IPS DF 4.7 (cell line): ENCODE measurements at regions not wholly inside any gene's neighbourhood (a gene's known extent, or its start where the extent isn't known, plus 50 kb on each side); places are given as distances from the start of the nearest gene placed in this dataset.
"Not testable (repeated sequence)": the region's sequence is repeated elsewhere in the genome, so short reads cannot be mapped to it uniquely, and the experiment has no call there.

Source experiments
- DNase-seq: peaks from one replicate; pipeline ENCODE4 v3.0.0-alpha.2; 2013; ENCODE audit warnings: low spot score; ENCODE audit errors: extremely low read depth

DNA sequence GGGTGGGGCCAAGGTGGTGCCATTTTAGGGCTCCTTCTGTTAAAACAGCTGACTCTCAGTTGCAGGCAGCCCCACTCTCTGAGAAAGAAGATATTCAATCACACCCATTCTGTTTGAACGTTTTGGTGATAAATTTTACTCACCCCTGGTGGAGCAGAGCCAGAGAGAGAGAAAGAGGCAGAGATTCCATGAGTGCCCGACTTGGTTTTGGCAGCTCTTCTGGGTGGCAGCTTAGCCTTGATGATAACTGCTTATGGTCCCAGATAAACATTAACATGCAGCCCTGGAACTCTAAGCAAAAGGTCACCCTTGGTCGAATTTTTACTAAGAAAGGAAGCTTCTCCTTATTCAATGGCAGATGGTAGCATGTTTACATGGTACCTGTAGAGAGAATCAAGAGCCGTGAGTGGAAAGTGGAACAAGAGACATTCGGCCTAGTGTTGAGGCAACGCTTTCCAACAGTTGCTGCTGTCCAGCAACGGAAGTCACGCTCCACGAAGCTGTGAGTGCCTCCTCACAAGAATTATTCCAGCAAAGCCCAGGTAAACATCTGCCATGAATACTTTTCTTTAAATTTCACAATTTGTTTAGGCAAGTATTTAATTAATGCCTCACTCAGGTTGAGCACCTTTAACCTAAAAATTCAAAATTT, 530.6 kb upstream of the ROBO2 start:
- DNase-seq = no peak

DNA sequence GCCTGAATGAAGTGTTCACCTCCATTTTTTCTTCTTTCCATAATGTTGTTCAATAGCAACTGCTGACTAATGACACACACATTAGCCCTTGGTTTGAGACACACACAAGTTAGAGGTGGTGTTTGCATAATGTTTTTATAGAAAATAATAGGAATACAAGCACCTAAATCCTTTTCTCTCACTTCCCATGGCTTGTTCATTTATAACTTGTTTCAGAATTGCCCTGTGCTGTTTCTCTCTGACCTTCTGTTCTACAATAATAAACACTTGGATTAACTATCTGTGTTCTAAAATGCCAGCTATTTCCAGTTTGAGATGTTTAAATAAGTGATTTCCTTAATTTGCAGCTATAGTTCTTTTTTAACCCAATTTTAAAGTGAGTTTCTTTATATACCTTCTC, 525.1 kb upstream of the ROBO2 start:
- no peak for DNase-seq

DNA sequence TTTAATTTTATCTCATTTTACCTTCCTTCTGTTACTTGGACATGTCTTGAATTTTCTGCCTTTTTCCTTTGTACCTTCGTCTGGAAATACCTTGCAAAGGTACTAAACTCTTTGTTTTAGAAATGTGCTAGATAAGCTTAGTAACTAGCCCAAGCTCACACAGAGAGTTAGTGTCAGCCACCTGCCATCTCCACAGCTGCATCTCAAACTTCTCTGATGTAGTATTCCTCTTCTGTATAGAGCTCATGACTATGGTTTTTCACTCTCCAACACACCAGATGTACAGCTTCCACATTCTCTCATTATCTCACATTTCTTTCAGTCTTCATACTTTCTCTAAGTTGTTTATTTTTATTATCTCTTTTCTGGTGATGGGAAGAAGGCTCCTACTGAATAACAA, 516.6 kb upstream of the ROBO2 start:
- no peak for DNase-seq

DNA sequence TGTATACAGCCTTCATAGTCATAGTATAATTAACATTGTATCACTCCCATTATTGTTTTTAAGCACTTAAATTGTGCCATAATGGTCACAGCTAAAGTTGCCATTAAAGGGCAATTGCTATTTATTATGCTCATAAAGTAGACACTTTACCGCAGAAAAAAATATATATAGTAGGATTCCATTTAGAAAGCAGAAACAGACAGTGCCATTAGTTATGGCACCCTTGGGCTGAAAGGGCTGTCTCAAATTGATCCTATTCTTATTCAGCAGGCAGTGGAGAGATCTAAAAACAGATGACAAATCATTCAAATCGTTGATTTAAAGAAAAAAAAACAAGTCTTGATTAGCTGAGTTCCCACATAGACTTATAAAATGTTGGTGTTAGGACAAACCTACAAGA, 514.2 kb upstream of the ROBO2 start:
- DNase-seq = no peak

DNA sequence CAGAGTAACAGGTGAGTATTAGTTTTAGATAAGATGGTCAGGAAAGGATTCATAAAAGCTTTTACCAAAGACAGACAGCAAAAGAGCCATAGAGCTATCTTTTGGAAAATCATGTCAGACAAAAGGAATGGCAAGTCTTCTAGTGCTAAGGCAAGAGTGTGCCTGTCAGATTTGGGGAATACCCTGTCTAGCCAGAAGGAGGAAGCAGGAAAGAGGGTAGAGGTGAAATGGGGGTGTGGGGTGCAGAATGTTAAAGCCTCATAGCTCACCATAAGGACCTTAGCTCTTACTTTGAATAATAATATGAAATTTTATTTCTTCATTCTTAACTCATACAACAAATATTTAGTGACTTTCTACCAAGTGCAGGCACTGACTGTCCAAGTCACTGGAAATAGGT, 512.1 kb upstream of the ROBO2 start:
- no peak for DNase-seq

DNA sequence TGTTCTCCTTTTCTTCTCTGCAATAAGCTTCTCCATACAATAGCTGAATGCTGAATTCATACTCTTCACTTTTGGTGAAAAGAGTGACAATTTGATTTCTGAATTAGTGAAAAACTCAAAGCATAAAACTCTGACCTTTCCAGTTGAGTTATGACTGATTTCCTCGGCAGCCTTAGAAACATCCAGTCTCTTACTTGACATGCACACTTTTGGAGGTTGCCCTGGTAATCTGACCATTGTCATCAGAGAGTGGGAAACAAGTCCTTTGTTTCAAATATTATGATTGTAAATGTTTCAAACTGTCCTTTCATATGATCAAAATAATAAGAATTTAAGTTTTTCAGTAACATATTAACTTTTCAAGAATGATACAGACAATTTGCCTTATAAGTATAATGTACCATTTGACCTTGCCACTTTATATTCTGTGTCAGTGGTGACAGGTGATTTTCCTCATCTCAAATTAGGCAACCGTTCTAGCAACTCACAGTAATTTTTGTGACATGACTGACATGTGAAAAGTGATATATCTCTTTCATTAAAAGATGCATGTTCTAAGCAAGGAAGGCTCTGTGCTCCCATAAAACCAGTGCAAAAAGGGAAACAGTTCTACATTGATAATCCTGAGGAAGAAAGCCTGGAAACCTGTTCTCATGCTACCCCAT, 507.6 kb upstream of the ROBO2 start:
- no peak for DNase-seq

DNA sequence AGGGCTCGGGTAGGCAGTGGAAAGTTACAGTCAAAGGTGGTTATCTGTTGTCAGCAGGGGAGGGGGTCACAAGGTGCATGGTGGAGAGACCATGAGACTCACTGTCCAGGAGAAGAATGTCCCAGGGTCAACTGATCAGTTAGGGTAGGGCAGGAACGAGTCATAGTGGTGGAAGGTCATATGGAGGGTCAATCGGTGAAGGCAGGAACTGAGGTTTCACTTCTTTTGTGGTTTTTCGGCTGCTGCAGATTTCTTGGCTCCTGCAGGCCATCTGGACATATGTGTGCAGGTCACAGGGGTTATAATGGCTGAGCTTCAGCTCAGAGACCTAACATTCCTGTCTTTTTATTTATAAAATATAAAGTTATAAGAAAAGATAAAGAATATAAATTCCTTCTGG, 506.2 kb upstream of the ROBO2 start:
- DNase-seq = not testable (repeated sequence)

DNA sequence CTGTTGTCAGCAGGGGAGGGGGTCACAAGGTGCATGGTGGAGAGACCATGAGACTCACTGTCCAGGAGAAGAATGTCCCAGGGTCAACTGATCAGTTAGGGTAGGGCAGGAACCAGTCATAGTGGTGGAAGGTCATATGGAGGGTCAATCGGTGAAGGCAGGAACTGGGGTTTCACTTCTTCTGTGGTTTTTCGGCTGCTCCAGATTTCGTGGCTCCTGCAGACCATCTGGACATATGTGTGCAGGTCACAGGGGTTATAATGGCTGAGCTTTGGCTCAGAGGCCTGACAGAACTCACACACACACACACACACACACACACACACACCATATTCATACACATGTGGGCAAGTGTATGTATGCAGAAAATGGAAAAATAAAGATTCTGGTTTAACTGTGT, 502.0 kb upstream of the ROBO2 start:
- DNase-seq = not testable (repeated sequence)

DNA sequence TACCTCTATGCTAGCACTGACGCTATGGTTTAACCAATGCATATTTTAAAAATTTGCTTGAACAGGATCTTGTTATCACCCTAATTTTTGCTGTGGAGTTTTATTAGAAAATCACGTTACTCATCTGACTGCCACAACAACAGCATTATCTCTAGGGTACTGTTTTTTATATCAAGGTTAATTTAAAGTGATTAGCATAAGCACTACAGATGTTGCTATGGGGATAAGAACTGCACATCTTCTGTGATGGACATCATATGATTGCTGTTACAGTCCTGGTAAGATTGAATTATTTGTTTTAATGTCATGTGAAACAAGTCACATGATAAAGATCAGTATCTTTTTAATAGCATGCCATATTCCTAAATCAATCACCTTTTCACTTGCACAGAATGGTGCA, 492.2 kb upstream of the ROBO2 start:
- DNase-seq = no peak

DNA sequence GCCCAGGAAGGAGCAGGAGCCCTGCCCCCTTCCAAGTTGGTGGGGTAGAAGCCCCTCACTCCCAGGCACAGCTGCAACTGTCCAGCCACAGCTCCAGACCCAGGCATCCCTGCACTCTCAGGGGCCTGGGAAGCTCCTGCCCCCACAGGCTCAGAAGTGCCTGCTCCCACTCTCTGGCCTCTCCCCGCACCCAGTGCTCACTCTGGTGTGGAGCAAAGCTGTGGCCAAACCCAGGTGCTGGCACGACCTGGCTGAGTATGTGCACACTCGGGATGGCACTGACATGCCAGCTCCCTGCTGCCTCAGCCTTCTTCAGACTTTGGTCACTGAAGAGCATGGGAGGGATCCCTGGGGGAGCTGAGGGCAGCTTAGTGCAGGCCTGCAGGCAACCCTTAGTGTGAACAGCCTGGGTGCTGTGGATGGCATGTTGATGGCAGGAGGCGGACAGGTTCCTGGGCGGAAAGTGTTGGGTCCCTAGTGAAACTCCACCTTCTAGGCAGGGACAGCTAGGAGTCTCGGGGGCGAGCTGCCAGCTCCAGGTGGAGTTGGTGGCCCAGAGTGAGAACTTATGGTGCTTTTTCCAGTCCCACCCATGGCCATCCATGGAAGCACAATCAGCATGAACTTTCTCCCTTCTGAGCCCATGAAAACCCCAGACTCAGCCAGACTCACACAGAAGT, 489.2 kb upstream of the ROBO2 start:
- no peak for DNase-seq

DNA sequence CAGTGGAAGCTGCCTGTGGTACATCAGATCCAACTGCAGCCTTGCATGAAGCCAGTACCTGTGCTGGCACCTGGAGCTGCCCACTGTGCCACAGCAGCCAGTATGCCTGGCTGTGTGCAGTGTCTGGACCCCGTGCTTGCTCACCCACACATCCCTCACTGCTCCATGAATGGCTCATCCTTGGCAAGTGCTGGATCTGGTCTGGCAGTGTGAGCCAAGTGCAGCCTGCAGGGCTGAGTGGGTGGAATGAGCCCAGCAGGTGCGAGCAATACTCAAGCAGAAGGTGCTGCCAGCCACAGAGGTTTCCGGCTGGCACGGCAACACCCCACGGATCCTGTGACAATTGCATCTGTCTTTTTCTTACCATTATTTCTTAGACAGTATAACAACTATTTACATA, 488.2 kb upstream of the ROBO2 start:
- no peak for DNase-seq

DNA sequence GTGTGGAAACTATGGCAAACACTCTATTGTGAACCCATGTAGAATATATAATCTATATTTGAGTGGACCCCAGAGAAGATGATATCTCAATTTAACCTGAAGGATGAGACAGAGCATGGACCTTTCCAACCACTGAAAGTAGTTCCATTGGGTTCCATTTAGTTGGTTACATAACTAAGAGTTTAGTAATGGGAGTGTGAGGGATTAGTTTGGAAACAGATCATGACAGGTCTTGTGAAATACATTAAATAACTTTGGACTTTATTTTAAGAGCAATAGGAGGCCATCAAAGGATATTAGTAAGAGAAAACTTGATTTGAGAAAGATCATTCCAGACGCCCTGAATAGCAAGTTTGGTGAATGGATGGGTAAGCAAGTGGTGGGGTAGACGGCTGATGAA, 487.2 kb upstream of the ROBO2 start:
- no peak for DNase-seq

DNA sequence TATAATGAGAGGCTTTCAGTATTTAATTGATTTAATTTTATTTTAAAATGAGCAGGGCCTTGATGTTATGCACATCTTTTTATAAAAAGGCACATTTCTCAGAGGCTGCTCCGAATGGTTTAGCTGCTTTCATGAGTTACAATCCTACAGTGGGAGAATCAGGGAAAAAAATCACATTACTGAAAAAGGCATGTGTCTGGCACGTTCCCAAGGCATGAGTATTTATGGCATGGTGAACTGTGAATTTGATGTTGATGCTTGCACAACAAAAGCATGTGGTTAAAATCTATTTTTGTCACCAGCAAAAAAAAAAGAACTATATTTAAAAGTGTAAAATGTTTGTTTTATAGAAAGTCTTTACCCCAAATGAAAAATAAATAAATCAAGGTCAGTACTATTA, 485.2 kb upstream of the ROBO2 start:
- no peak for DNase-seq

DNA sequence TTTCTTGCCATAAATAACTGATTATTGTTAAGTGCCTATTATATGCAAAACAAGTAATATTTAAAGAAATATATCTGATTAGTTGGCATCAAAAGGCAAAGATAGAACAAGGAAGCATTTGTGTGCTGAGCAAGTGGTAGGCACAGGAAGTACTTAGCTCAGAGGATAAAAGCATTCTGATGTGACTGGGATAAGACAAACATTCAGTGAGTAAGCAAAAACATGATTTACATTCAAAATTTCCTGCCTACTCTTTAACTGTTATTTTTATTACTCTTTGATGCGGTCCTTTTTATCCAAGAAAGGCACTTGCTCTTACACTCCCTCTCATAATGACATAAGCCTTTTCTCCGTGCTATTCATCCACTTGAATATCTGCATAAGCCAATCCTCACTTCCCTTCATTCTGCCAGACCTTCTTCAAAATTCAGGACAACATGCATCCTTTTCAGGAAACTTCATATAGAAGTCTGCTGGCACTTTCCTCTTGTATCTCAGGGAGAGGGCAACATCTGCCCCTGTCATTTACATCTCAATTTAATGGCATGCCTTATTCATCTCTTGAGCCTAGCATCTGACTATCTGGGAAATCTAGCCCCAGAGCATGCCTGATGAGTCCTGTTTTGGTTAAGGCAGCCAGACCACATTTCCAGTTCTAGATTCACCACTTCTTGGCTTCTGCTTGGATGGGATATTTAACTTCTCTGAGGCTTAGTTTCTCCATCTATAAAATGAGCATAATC, 478.2 kb upstream of the ROBO2 start:
- DNase-seq = no peak

DNA sequence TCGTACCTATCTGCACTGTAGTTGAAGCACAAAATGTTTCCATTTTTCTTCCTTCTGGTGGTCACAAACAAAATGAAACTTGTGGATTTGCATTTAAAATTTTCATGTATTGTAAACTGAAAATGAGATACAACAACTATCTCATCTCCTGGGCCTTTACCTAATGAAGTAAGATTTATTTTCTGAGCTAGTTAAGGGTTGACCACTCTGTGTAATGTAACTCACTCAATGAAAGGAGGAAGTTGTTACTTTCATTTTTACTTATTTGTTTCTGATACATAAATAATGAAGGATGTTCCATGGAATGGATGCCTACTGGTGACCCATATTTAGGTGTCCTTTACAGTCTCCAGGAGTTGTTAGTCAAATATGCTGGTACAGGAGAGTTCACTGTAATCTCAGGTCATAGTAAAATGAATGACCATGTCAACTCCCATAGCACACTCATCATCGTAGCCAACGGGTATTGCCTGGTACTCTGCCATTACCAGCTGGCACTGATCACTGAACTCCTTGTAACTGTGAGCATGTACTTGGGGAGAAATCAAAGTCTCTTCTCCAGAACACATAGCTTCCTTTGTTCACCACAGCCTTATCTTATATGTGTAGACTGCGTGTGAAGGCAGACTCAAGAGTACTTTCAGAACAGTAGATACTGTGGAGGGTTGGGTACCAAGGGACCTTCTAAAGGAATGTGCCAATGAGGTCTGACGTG, 474.2 kb upstream of the ROBO2 start:
- DNase-seq = no peak

DNA sequence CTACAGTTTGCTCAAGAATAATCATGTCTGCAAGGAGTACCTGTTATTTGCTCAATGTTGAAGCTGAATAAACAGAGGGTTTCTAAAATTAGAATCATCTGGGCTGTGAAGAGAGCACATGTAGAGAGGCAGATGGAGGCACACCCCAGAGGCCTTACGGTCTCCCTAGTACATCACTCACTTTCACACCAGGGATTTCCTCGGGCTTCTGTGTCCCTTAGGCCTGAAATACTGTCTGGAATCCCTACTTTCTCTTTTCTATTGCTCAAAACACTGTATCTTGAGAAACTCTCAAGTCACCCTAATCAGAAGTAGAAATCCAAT, 473.7 kb upstream of the ROBO2 start:
- DNase-seq = no peak

DNA sequence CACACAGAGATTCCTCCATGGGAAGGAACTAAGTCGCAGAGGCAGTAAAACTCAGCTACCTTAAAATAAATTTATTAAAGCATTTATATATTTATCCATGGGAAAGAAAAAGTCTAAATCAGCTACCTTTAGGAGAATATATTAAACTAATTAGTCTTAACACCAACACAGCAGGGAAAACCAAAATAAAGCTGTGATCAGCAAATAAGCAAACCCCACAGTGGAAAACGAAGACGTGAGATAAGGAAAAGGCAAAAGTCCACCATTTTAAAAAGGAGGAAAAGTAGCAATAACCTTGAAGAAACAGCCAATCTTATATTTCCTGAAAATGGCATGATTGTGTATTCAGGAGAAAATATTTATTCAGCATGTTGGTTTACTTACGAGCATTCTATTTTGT, 473.0 kb upstream of the ROBO2 start:
- DNase-seq = no peak

DNA sequence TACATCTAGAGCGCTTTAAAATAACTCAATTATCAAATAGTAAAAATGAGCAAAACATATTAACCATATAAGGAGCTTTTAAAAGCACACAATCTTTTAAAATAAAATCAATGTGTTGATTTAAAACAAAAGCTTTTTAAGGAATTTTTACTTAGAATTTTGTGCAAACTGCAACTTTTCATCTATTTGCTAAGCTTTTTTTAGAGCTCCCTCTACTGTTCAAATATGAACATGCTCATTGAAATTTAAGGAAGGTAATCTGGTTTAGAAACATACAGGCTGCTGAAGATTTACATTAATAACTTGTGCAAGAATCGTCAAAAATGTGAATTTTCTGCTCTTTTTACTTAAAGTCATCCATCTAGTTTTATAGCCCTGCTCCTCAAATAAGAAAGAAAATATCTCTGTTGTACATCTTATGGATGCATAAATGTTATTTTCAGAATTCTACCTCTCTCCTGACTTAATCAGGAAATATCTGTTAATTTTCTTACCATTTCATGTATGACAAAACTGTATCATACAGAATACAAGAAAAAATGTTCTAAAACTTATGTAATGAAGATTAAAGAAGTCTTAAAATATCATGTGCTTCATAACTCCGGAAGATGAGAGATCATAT, 469.4 kb upstream of the ROBO2 start:
- DNase-seq = no peak

DNA sequence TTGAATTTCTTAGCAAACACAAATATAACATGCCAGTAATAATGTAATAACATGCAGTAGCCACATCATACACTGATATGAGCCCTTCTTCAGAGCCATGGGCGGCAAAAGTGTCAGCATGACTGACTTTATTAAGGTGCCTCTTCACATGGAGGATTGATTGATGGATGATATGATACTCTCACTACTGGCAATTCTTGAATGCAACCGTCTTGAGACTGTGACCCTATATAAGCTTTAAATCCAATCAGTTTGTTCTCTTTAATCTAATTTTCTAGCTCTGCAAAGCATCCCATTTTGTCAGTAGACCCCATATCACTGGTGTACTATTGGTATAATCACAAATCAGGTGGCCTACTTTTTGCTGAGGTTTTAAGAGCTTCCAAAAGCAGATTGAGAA, 463.7 kb upstream of the ROBO2 start:
- no peak for DNase-seq

DNA sequence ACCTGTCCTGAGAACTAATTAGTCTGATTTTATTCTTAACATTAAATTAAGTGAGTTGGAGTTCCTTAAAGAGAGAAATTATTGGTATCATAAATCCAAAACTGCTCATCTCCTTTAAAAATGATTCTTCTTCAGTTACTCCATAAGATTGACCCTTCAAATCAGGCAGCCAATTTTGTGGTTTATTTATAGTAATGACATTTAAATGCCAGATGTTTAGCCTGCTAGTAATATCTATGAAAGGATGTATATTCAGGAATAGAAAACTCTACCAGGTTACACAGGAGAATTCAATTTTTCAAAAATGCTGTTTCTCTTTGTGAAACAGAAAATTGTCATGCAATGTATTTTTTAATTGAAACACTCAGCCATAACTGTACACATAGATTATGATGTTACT, 457.8 kb upstream of the ROBO2 start:
- no peak for DNase-seq

DNA sequence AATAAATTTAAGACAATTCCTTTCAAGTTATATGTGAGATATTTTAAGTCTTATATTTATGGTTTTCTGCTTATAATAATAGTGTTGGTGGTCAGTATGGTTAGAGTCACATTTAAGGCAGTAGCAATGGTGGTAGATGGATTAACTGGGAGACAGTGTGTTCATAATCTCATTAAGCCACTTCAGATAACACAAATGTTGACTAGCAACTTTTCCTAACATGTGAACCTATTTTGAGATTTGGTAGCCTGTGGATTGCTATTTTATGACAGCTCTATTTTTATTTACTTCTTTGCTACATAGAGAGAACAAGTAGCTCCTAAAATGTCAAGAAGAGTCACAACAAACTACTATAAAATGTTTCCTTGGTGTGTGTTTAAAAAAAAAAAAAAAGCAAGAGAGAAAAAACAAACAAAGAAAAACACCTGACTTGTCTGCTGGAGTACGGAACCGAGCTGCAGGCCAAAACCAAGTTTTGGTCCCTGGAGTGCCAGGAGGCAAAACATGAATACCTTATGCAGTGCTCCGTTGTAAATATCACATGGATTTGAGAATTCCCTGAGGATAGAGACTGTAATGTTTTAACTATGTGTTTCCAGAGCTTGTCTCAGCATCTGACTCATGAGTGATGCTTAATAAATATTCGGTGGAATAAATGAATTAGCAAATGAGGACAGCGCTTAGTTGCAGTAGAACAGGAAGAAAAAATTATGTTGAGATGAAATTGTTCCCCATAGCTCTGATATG, 457.1 kb upstream of the ROBO2 start:
- DNase-seq = no peak
